ENCODE measurements at regions not wholly inside any gene's neighbourhood (a gene's known extent, or its start where the extent isn't known, plus 50 kb on each side); places are given as distances from the start of the nearest gene placed in this dataset.
"Not testable (repeated sequence)": the region's sequence is repeated elsewhere in the genome, so short reads cannot be mapped to it uniquely, and the experiment has no call there.

GRCh38 chr21:27535188-27535587 is 568.3 kb upstream of the ADAMTS5 start:
- TF ChIP-seq, protein P1, sequence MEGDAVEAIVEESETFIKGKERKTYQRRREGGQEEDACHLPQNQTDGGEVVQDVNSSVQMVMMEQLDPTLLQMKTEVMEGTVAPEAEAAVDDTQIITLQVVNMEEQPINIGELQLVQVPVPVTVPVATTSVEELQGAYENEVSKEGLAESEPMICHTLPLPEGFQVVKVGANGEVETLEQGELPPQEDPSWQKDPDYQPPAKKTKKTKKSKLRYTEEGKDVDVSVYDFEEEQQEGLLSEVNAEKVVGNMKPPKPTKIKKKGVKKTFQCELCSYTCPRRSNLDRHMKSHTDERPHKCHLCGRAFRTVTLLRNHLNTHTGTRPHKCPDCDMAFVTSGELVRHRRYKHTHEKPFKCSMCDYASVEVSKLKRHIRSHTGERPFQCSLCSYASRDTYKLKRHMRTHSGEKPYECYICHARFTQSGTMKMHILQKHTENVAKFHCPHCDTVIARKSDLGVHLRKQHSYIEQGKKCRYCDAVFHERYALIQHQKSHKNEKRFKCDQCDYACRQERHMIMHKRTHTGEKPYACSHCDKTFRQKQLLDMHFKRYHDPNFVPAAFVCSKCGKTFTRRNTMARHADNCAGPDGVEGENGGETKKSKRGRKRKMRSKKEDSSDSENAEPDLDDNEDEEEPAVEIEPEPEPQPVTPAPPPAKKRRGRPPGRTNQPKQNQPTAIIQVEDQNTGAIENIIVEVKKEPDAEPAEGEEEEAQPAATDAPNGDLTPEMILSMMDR (IDR thresholded peaks at IDR 0.05) = no peak
- H3K4me3 ChIP-seq = no peak overlapping the region
- no peak for DNase-seq (ENCODE audit: low spot score)
- H3K27ac ChIP-seq = no peak overlapping the region

GRCh38 chr21:27534206-27534605 is 567.3 kb upstream of the ADAMTS5 start:
- no peak for DNase-seq (ENCODE audit: low spot score)
- TF ChIP-seq, protein P1 (IDR thresholded peaks at IDR 0.05) = no peak
- no peak overlapping the region for H3K27ac ChIP-seq

GRCh38 chr21:27532076-27532475 is 565.2 kb upstream of the ADAMTS5 start:
- TF ChIP-seq, protein P1 (IDR thresholded peaks at IDR 0.05) = no peak
- no peak for DNase-seq (ENCODE audit: low spot score)
- Histone ChIP-seq H3K4me3 (no peak overlapping the region), H3K27ac (no peak overlapping the region)

More at GRCh38 chr21:27534206-27534605, 567.3 kb upstream of the ADAMTS5 start:
- no peak overlapping the region for H3K4me3 ChIP-seq

GRCh38 chr21:27528697-27529096 is 561.8 kb upstream of the ADAMTS5 start:
- Histone ChIP-seq H3K27ac (no peak overlapping the region), H3K4me3 (no peak overlapping the region)
- TF ChIP-seq, protein P1 (IDR thresholded peaks at IDR 0.05) = no peak
- DNase-seq (ENCODE audit: low spot score) = no peak

DNA sequence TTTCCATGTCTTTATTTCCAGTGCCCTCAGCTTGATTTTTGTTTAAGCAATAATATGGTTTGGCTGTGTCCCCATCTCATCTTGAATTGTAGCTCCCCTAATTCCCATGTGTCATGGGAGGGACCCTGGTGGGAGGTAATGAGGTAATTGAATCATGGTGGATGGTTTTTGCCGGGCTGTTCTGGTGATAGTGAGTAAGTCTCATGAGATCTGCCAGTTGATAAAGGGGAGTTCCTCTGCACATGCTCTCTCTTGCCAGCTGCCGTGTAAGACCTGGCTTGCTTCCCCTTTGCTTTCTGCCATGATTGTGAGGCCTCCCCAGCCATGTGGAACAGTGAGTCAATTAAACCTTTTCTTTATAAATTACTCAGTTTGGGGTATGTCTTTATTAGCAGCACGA is 559.6 kb upstream of the ADAMTS5 start:
- TF ChIP-seq, protein P1 (IDR thresholded peaks at IDR 0.05) = no peak
- Histone ChIP-seq H3K27ac (no peak overlapping the region), H3K4me3 (no peak overlapping the region)
- no peak for DNase-seq (ENCODE audit: low spot score)

DNA sequence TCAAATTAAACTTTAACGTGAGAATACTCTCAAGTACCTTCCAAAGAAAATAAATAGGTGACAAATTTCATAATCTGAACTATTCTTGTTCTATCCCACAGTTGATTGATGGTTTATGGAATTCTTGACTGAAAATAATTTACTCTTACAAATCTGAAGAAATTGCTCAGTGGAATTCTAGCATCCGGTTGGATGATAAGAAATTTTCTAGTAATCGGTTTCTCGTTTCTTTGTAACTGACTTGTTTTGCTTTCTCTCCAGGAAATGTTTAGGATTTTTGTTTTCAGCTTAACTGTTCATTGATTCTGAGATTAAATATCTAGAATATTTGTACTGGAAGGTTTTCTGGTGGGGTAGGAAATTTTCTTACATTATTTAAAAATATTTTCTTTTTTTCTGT is 558.9 kb upstream of the ADAMTS5 start:
- DNase-seq (ENCODE audit: low spot score) = no peak
- TF ChIP-seq, protein P1 (IDR thresholded peaks at IDR 0.05) = no peak
- Histone ChIP-seq H3K4me3 (no peak overlapping the region), H3K27ac (no peak overlapping the region)

DNA sequence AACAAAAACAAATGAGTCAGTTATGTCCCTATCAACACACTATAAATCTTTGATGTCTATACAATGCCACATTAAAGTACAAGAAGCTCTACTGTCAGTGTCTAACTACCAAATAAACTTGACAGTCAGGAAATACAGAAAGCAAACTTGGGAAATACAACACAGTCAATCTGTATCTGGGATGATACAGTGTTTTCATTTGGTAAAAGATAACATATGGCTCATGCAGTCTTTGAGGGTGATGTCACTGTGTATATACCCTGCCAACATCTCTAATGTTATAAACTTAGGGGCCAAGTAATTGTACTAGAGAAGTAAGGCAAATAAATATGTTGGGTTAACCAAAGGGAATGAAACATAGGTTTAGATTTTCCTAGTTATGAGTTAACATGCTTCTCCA is 552.5 kb upstream of the ADAMTS5 start:
- TF ChIP-seq, protein P1 (IDR thresholded peaks at IDR 0.05) = no peak
- no peak for DNase-seq (ENCODE audit: low spot score)

DNA sequence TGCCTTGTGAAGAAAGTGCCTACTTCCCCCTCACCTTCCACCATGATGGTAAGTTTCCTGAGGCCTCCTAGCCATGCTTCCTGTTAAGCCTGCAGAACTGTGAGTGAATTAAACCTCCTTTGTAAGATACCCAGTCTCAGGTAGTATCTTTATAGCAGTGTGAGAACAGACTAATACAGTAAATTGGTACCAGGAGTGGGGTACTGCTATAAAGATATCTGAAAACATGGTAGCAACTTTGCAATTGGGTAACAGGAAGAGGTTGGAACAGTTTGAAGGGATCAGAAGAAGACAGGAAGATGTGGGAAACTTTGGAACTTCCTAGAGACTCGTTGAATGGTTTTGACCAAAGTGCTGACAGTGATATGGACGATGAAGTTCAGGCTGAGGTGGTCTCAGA is 550.3 kb upstream of the ADAMTS5 start:
- not testable (repeated sequence) for H3K27ac ChIP-seq; H3K4me3 ChIP-seq; DNase-seq (ENCODE audit: low spot score)

More for the DNA sequence above, 552.5 kb upstream of the ADAMTS5 start:
- no peak overlapping the region for H3K27ac ChIP-seq
- no peak overlapping the region for H3K4me3 ChIP-seq

Measured in coronary artery (tissue), 2 donors.